NOMO-1 treated with dmso at 0.1 percent for 144 hours (cell line): ENCODE measurements at regions not wholly inside any gene's neighbourhood (a gene's known extent, or its start where the extent isn't known, plus 50 kb on each side); places are given as distances from the start of the nearest gene placed in this dataset.
A peak's percentile ranks its signal among the peaks of the same experiment; 100 is the strongest.

Source experiments
- DNase-seq: peaks from one replicate; lab custom pipeline; 2025; ENCODE audit not compliant: unreplicated experiment; lab: John Stamatoyannopoulos, UW

- no peak for DNase-seq
These were observed 338.8 kb upstream of the SEMA3D start for GRCh38 chr7:85525676-85526075.

DNA sequence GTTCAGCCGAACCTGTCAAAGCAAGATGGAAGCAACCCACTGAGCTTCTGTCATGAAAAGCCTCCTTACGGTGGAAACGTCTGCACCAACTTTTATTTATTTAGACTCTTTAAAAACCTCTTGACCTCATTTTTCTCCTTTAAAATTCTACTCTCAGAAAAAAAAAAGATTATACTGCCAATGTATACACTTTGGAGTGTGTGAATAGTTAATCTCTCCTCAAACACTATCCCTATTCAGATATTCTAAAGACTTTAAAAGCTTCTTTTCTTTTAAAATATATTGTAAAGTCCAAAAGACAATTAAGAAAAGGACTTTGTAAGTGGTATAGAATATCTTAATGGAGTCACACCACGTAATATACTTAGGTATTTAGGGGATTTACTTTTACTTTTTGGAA lies 335.2 kb upstream of the SEMA3D start:
- no peak for DNase-seq

GRCh38 chr7:85521108-85521694 lies 334.3 kb upstream of the SEMA3D start:
- DNase-seq: no peak

DNA sequence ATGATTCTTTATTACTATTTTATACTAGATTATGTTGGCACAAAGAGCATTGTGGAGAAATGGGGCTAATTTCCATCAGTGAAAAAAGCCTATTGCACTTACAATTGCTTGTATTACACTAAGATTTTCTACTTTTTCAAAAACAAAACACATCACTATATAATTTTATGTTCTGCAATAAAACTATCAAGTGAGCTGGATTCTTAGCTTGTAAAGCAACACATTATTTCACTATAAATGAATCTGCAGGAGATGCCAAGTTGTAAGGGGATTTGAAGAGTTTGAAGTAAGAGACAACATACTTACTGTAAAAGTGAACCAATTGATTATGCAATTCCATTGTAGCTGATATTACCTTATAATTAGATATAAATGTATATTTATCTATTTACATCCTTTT lies 333.3 kb upstream of the SEMA3D start:
- no peak for DNase-seq

- DNase-seq: no peak
These were observed 329.8 kb upstream of the SEMA3D start for GRCh38 chr7:85516675-85517074.

DNA sequence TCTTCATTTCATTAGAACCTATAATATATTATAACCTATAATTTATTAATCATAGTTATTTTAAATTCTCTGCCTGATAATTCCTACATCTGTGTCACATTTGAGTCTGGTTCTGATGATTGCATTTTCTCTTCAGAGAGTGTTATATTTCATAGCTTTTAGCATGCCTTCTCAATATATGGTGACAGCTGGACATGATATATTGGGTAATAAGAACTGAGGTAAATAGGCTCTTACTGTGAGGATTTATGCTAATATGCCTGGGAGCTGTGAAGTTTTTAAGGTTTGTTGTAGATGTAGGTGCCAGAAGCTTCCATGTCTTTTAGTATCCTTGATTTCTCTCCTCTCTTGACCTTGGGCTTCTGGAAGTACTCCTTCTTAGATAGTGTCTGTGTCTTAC lies 325.9 kb upstream of the SEMA3D start:
- DNase-seq: no peak

GRCh38 chr7:85510287-85510686 lies 323.4 kb upstream of the SEMA3D start:
- no peak for DNase-seq

DNA sequence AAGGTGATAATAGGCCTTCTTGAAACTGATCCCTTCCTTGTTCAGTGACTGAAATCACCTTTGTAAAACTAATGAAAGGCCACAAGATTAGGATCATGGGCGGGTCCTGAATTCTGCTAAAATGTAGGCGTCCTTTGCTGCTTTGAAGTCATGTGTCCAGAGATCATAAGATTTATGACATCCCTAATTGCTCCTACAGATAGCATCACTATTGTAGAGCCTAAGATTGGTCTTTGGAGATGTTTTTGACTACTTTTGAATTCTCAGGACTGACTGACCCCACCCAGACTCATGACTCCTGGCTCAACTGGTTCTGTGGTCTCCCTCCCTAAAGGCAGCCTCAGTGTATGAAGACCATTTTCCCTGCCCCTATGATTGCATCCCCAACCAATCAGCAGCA lies 322.6 kb upstream of the SEMA3D start:
- no peak for DNase-seq

DNA sequence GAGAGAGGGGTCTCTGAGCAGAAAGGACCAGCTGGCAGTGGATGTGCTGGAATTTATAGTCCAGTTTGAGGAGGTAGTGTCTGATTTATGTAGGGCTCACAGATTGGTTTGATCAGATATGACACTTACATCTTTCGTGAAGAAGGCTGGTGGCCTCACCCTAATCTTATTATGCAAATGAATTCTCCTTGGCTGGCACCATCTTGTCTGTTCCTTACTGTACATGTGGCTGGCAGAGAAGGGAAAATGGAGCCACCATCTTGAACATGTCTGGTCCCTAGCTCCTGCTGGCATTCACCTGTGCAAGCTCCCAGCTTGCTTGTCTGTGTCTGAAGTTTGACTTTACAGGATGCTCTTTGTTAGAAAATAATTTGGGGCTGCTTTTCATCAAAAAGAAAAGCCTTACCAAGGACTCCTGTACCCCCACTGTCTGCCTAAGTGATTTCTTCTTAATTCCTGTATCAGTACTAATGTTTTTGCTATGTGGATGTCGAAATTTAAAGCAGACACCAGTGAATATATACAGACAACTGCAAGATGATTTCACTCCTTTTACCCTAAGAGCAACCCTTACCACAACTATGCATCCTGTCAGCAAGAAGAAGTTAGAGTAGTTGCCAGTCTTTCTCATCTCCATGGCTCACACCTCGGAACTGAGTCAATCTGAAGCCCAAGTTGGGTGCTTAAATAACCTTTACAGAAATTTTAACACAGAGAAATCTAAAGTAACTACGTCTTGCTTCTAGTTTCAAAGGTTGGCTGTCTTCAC lies 322.0 kb upstream of the SEMA3D start:
- DNase-seq: no peak

- no peak for DNase-seq
These were observed 311.2 kb upstream of the SEMA3D start for GRCh38 chr7:85498031-85498430.

DNA sequence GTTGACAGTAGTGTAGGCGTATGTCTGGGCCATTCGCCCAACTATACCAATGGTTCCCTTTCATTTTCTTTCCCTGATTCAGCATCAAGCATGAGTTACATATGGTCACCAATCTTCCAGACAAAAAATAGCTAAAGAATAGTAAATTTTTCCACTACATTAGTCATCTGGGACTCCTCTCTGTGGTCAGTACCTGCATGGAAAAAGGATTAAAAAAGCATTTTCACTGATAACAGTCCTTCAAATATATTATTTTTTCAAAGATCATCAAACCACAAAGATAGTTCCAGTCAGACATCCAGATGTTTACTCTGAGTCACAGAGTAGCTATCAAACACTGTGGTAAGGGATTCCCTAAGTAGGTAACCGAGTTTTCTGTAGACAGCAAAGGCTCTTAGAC lies 302.6 kb upstream of the SEMA3D start:
- DNase-seq: no peak

DNA sequence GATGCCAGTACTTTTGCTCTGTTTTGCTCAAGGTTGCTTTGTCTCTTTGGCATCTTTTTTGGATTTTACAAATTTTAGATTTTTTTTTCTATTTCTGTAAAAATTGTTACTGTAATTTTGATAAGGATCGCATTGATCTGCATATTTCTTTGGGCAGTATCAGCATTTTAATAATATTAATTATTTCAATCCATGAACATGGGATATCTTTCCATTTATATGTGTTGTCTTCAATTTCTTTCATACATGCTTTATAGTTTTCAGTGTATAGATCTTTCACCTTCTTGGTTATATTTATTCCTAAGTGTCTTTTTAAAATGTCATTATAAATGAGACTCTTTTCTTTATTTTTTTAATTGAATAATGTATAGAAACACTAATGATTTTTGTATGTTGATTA lies 301.6 kb upstream of the SEMA3D start:
- no peak for DNase-seq

DNA sequence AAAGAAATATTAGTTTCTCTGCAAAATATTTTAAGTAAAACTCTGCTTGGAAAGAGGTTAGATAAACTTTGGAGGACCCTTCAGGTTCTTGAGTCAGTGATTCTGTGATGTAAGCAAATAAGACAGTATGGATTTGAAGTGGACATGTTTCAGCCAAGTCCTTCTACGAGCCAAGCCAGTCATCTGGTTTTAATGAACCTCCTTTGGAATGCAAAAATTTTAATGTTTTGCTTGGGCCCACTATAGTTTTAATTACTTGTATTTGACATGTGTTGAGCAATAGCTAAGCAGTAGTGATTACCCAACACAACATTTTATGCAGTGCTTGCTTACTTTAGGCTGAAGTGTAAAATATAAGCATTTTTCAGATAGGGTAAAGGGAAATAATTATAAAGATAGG lies 296.3 kb upstream of the SEMA3D start:
- DNase-seq: peak; percentile 35

- DNase-seq: no peak
These were observed 293.8 kb upstream of the SEMA3D start for GRCh38 chr7:85480666-85481065.

- DNase-seq: no peak
These were observed 293.2 kb upstream of the SEMA3D start for GRCh38 chr7:85479918-85480643.

DNA sequence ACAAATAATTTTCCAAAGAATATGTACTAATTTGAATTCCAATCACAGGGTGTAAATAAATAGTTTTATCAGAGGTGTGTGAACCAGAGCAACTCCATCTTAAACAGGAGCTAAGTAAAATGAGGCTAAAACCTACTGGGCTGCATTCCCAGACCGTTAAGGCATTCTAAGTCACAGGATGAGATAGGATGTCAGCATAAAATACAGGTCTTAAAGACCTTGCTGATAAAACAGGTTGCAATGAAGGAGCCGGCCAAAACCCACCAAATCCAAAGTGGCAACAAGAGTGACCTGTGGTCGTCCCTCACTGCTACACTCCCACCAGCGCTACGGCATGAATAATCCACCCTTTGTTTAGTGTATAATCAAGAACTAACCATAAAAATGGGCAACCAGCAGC lies 291.7 kb upstream of the SEMA3D start:
- no peak for DNase-seq

GRCh38 chr7:85475476-85475875 lies 288.6 kb upstream of the SEMA3D start:
- DNase-seq: no peak

GRCh38 chr7:85475071-85475470 lies 288.2 kb upstream of the SEMA3D start:
- DNase-seq: no peak

DNA sequence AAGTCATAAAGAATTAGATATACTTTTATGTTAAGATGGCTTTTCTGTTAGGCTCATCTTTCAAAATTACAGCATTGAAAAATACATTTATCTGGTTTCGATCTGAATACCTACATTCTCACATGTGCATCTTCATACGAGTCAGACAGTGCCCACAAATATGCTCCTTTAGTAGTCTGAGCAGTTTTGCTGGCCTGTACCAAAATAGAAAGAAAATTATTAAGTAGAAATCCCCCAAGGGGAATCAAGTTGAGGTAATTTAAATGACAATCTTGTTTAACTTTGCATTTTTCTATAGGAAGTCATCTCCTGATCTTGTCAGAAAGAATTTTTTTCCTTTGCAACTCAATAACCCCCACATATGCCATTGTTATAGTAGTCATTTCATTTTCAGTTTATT lies 287.4 kb upstream of the SEMA3D start:
- no peak for DNase-seq

DNA sequence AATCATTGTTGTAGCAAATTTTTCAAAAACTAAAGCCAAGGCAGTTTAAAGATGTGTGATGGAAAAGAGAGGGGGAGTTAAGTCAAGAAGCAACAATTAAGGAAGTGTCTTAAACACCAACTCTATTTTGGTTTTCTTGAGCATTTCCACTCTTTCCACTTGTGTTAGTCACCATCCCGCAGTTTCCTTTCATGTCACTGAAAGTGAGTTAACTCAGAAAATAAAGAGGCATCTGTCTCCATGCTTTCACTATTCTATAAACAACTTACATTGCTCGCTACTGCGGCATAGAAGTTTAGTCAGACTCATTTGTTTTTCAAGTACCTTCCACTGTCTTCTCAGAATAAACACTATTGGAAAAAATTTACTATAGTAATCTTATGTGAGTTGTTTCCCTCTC lies 284.9 kb upstream of the SEMA3D start:
- peak; percentile 92 for DNase-seq

GRCh38 chr7:85471307-85471706 lies 284.5 kb upstream of the SEMA3D start:
- DNase-seq: peak; percentile 25

DNA sequence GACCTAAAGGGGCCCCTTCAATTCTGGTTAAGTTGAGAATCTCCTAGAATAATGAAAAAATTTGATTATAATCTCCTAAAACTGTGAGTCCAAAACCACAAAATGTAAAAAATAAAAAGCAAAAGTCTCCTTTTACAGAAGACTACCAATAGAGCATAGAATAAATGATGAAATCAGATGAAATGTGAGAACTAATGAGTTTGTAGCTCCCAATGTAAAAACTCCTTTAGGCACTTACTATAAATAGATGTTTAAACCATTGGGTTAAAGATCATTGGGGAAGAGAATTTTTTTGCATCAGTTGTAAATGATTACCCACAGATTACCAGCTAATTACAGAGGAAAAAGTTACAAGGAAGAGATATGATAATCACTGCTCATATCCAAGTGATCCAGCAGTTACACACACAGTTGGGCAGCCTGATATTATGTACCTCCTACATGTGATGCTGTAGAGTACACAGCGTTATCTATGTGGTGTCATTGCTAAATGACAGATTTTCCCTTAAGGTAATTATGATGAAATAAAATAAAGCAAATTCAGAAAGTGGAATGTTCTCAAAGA lies 282.7 kb upstream of the SEMA3D start:
- no peak for DNase-seq
